K562 (cell line): ENCODE measurements at regions not wholly inside any gene's neighbourhood (a gene's known extent, or its start where the extent isn't known, plus 50 kb on each side); places are given as distances from the start of the nearest gene placed in this dataset.

Experiments
- ATAC-seq: fragments of 200-7000 bp; cut with Tn5 transposase; 3 replicates; pipeline ENCODE4 v1.9.1; 2020; ENCODE audit warnings: moderate library complexity
- BruUV-seq: library from RNA; stranded (reverse); fragments of 400-500 nt; replicated peaks from 2 replicates; lab custom pipeline; 2021; lab: Mats Ljungman, UMichigan
- CTCF ChIA-PET: fragments of 300-600 bp; formaldehyde crosslinking; extraction: SDS; loops from one replicate; lab custom pipeline; 2021; ENCODE audit warnings: low intra/inter-chr PET ratio; lab: Yijun Ruan, JAX
- POLR2A ChIA-PET: fragments of 300-600, 350-650 bp; sonication (Branson Sonifier 250); formaldehyde crosslinking; extraction: SDS; loops from one replicate; lab custom pipeline; 2021; ENCODE audit warnings: antibody characterized with exemption, inconsistent platforms; lab: Yijun Ruan, JAX
- DNase-seq, 4 experiments: peaks; one replicate each; pipeline versions ENCODE4 v3.0.0 to v3.0.0-alpha.2; 2011 to 2018; ENCODE audit warnings: low spot score in 3 of 4, mixed read lengths in 3 of 4; ENCODE audit errors: extremely low read depth in 1 of 4
- FAIRE-seq: peaks from 2 replicates; lab custom pipeline; 2011; peaks lifted over from hg19 to GRCh38; lab: Jason Lieb, UNC
- H2AFZ ChIP-seq: 2 replicates; pipeline ENCODE4 v1.6.0; 2011; ENCODE audit warnings: low read depth, low read length, control low read depth, inconsistent platforms
- H3K27ac ChIP-seq: fragments of 200-600 bp; 3 replicates; pipeline ENCODE4 v1.8.0; 2011; ENCODE audit warnings: low read depth, mild to moderate bottlenecking, control low read depth, inconsistent platforms, low read length, moderate library complexity, mixed read lengths; ENCODE audit errors: extremely low read depth
- H3K27me3 ChIP-seq, 2 experiments: fragments of 300-600 bp in 1 of 2; 2 replicates in 1 of 2; 3 replicates in 1 of 2; pipeline versions ENCODE4 v1.6.0 to v1.8.0; 2011; ENCODE audit warnings: inconsistent platforms in 2 of 2, low read length in 2 of 2, mild to moderate bottlenecking in 1 of 2, mixed read lengths in 1 of 2, moderate library complexity in 1 of 2; ENCODE audit not compliant: control insufficient read depth in 2 of 2, insufficient read depth in 2 of 2
- H3K36me3 ChIP-seq: fragments of 300-600 bp; 3 replicates; pipeline ENCODE4 v1.8.0; 2011; ENCODE audit warnings: mild to moderate bottlenecking, low read length, inconsistent platforms; ENCODE audit not compliant: control insufficient read depth, insufficient read depth
- H3K4me1 ChIP-seq, 2 experiments: fragments of 200-600 bp in 1 of 2; replicated peaks in 1 of 2; 2 replicates in 1 of 2; 3 replicates in 1 of 2; pipeline versions ENCODE4 v1.5.1 to v1.8.0; 2011; ENCODE audit warnings: inconsistent platforms in 2 of 2, low read length in 2 of 2, mild to moderate bottlenecking in 1 of 2, mixed read lengths in 1 of 2, moderate library complexity in 1 of 2; ENCODE audit not compliant: control insufficient read depth in 2 of 2, insufficient read depth in 2 of 2
- H3K4me2 ChIP-seq: 2 replicates; pipeline ENCODE4 v1.6.1; 2011; ENCODE audit warnings: low read length, control low read depth, inconsistent platforms, mixed read lengths; ENCODE audit not compliant: insufficient read depth
- H3K4me3 ChIP-seq: fragments of 200-600 bp; sonication (generic), shearing (Covaris generic); 2 replicates; pipeline ENCODE4 v1.5.1; 2016; ENCODE audit warnings: control low read depth, inconsistent platforms
- H3K79me2 ChIP-seq: fragments of 200-600 bp; 3 replicates; pipeline ENCODE4 v1.8.0; 2011; ENCODE audit warnings: low read length, inconsistent platforms; ENCODE audit not compliant: control insufficient read depth, insufficient read depth
- H3K9ac ChIP-seq, 2 experiments: 2 replicates each; pipeline versions ENCODE4 v1.6.0 to v1.6.1; 2011; ENCODE audit warnings: low read depth in 2 of 2, low read length in 2 of 2, control low read depth in 1 of 2, inconsistent platforms in 1 of 2, mild to moderate bottlenecking in 1 of 2, mixed read lengths in 1 of 2; ENCODE audit not compliant: insufficient read depth in 1 of 2
- H3K9me1 ChIP-seq: one replicate; pipeline ENCODE4 v1.6.0; 2011; ENCODE audit warnings: inconsistent platforms, mild to moderate bottlenecking, low read length, moderate library complexity; ENCODE audit not compliant: control insufficient read depth, insufficient read depth
- H3K9me3 ChIP-seq: replicated peaks from 2 replicates; pipeline ENCODE4 v1.5.1; 2011; ENCODE audit warnings: low read depth, low read length, inconsistent platforms; ENCODE audit not compliant: control insufficient read depth, insufficient read depth
- H4K20me1 ChIP-seq: replicated peaks from 2 replicates; pipeline ENCODE4 v1.6.1; 2011; ENCODE audit warnings: low read length, inconsistent platforms, mixed read lengths; ENCODE audit not compliant: control insufficient read depth, insufficient read depth
- COPS2 ChIP-seq: fragments of 450-650 bp; conservative IDR thresholded peaks from 2 replicates; pipeline ENCODE4 v1.6.1; 2016; ENCODE audit warnings: mild to moderate bottlenecking, moderate library complexity
- CXXC5 ChIP-seq: fragments of 250-450 bp; sonication (Bioruptor Pico); IDR thresholded peaks from 2 replicates; pipeline ENCODE4 v1.8.0; 2022; ENCODE audit warnings: inconsistent platforms, mild to moderate bottlenecking, moderate library complexity
- EWSR1 ChIP-seq: fragments of 450-650 bp; IDR thresholded peaks from 2 replicates; pipeline ENCODE4 v1.6.1; 2018; ENCODE audit warnings: borderline replicate concordance, mild to moderate bottlenecking, low read depth, moderate library complexity; ENCODE audit not compliant: partially characterized antibody
- PHB2 ChIP-seq: fragments of 450-650 bp; IDR thresholded peaks from 2 replicates; pipeline ENCODE4 v1.6.1; 2017; ENCODE audit warnings: low read depth
- REST ChIP-seq, 2 experiments: fragments of 450-650 bp; formaldehyde crosslinking in 1 of 2; IDR thresholded peaks; 2 replicates each; pipeline versions ENCODE4 v1.4.0 to v1.6.1; 2014 to 2020; ENCODE audit warnings: mild to moderate bottlenecking in 2 of 2, borderline replicate concordance in 1 of 2, low read depth in 1 of 2
- RFX1 ChIP-seq: fragments of 450-650 bp; IDR thresholded peaks from 2 replicates; pipeline ENCODE4 v1.6.1; 2016; ENCODE audit warnings: mild to moderate bottlenecking, moderate library complexity
- SOX6 ChIP-seq: fragments of 450-650 bp; IDR thresholded peaks from 2 replicates; pipeline ENCODE4 v1.6.1; 2014; ENCODE audit warnings: mild to moderate bottlenecking
- STAT6 ChIP-seq: sonication (generic); formaldehyde crosslinking; IDR thresholded peaks from 2 replicates; pipeline ENCODE4 v1.8.1; 2023; ENCODE audit warnings: mild to moderate bottlenecking, missing genetic modification reagents
- XRCC3 ChIP-seq: fragments of 450-650 bp; IDR thresholded peaks from 2 replicates; pipeline ENCODE4 v1.6.1; 2017; ENCODE audit warnings: mild to moderate bottlenecking, moderate library complexity
- ZKSCAN3 ChIP-seq: fragments of 250-450 bp; sonication (Bioruptor Pico); IDR thresholded peaks from 2 replicates; pipeline ENCODE4 v1.4.0; 2020
- WGBS: fragments of 100-300 bp; shearing (Covaris generic); methylation state at CpG from one replicate; pipeline ENCODE4 v1.1.6; 2016; ENCODE audit warnings: low coverage, mixed read lengths; ENCODE audit not compliant: insufficient coverage; ENCODE audit errors: missing lambda C conversion rate; 5-methylcytosine and 5-hydroxymethylcytosine counted together
- in situ Hi-C: fragments of 300-500 bp; cut with MboI; formaldehyde crosslinking; loops from 4 replicates; pipeline ENCODE4 v1.15.0; 2018; ENCODE audit warnings: inconsistent platforms, mixed read lengths
- intact Hi-C: fragments of 100-400 bp; cut with micrococcal nuclease; formaldehyde crosslinking; loops from 2 replicates; pipeline ENCODE4 v1.14.2; 2022
- TF ChIP-seq, protein P1 (sequence below): fragments of 150-350 bp; conservative IDR thresholded peaks from 2 replicates; pipeline ENCODE4 v1.6.1; 2014; ENCODE audit warnings: low read length

GRCh38 chr15:53827355-53827754, 67.9 kb upstream of the WDR72 start:
- Histone ChIP-seq H4K20me1 (no peaks in the 10 kb centered on the region), H3K36me3 (no peaks in the 10 kb centered on the region), H3K4me1 (no peaks in the 10 kb centered on the region), H3K27me3 (no peaks in the 10 kb centered on the region), H3K9ac (no peak overlapping the region), H3K9me3 (0 out of 2 replicates have a peak, but pooled peaks cover 5% of the 10 kb centered on the region), H3K79me2 (no peaks in the 10 kb centered on the region), H3K27ac (no peak overlapping the region), H3K4me2 (no peak overlapping the region), H3K9me1 (no peaks in the 10 kb centered on the region), H2AFZ (no peak overlapping the region), H3K4me3 (no peak overlapping the region)
- intact Hi-C loops: no loop called here
- in situ Hi-C loops: no loop called here
- ATAC-seq: no peak
- no peak for DNase-seq
- no TSS peak for BruUV-seq
- CTCF ChIA-PET: no interaction called here
- no peak for FAIRE-seq
- POLR2A ChIA-PET: no interaction called here
- 0% methylated on average over 4 of the region's 4 CpGs for WGBS
- no peak for TF ChIP-seq CXXC5 (CRISPR knock-in tag)
- no peak for TF ChIP-seq PHB2
- no peak for TF ChIP-seq REST (IDR thresholded peaks at IDR 0.05; ENCODE audit: borderline replicate concordance)
- no peak for TF ChIP-seq REST (CRISPR knock-in tag; IDR thresholded peaks at IDR 0.05; ENCODE audit: low read depth)
- TF ChIP-seq STAT6 (CRISPR knock-in tag): no peak
- TF ChIP-seq SOX6: no peak
- TF ChIP-seq, protein P1, sequence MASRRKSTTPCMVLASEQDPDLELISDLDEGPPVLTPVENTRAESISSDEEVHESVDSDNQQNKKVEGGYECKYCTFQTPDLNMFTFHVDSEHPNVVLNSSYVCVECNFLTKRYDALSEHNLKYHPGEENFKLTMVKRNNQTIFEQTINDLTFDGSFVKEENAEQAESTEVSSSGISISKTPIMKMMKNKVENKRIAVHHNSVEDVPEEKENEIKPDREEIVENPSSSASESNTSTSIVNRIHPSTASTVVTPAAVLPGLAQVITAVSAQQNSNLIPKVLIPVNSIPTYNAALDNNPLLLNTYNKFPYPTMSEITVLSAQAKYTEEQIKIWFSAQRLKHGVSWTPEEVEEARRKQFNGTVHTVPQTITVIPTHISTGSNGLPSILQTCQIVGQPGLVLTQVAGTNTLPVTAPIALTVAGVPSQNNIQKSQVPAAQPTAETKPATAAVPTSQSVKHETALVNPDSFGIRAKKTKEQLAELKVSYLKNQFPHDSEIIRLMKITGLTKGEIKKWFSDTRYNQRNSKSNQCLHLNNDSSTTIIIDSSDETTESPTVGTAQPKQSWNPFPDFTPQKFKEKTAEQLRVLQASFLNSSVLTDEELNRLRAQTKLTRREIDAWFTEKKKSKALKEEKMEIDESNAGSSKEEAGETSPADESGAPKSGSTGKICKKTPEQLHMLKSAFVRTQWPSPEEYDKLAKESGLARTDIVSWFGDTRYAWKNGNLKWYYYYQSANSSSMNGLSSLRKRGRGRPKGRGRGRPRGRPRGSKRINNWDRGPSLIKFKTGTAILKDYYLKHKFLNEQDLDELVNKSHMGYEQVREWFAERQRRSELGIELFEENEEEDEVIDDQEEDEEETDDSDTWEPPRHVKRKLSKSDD: no peak
- no peak for TF ChIP-seq RFX1
- TF ChIP-seq COPS2: no peak
- TF ChIP-seq XRCC3: no peak
- no peak for TF ChIP-seq EWSR1
- no peak for TF ChIP-seq ZKSCAN3 (CRISPR knock-in tag)
